GM12878 (cell line): ENCODE measurements at regions not wholly inside any gene's neighbourhood (a gene's known extent, or its start where the extent isn't known, plus 50 kb on each side); places are given as distances from the start of the nearest gene placed in this dataset.

Source experiments
- ATAC-seq: fragments of 200-7000 bp; cut with Tn5 transposase; 3 replicates; pipeline ENCODE4 v1.9.1; 2020; ENCODE audit warnings: mild to moderate bottlenecking, moderate library complexity
- BruUV-seq: library from RNA; stranded (reverse); fragments of 400-500 nt; replicated peaks from 2 replicates; lab custom pipeline; 2021; lab: Mats Ljungman, UMichigan
- CTCF ChIA-PET: fragments of 300-600 bp; sonication (Branson Sonifier 250); formaldehyde crosslinking; extraction: SDS; loops from one replicate; lab custom pipeline; 2021; ENCODE audit warnings: inconsistent platforms; lab: Yijun Ruan, JAX
- POLR2A ChIA-PET: fragments of 350-600 bp; formaldehyde crosslinking; extraction: SDS; loops from one replicate; lab custom pipeline; 2021; ENCODE audit warnings: inconsistent platforms; lab: Charles Lee
- RAD21 ChIA-PET: fragments of 300-600 bp; sonication (Branson Sonifier 250); formaldehyde crosslinking; loops from one replicate; lab custom pipeline; 2023; ENCODE audit warnings: antibody characterized with exemption; ENCODE audit not compliant: unreplicated experiment; lab: Charles Lee
- SMC1A ChIA-PET: fragments of 300-600 bp; sonication (Branson Sonifier 250); formaldehyde crosslinking; loops from one replicate; lab custom pipeline; 2023; ENCODE audit not compliant: unreplicated experiment, uncharacterized antibody; lab: Charles Lee
- DNase-seq: peaks from one replicate; pipeline ENCODE4 v3.0.0-alpha.2; 2011; ENCODE audit warnings: low read depth, low spot score
- FAIRE-seq: peaks from 3 replicates; lab custom pipeline; 2011; peaks lifted over from hg19 to GRCh38; lab: Jason Lieb, UNC
- H2AFZ ChIP-seq: 2 replicates; pipeline ENCODE4 v1.6.0; 2011; ENCODE audit warnings: low read depth, low read length, control low read depth; ENCODE audit not compliant: control insufficient read depth
- H3K27ac ChIP-seq: 2 replicates; pipeline ENCODE4 v1.5.1; 2011; ENCODE audit warnings: control low read depth; ENCODE audit not compliant: control insufficient read depth, insufficient read depth
- H3K27me3 ChIP-seq, 2 experiments: replicated peaks in 1 of 2; 2 replicates each; pipeline versions ENCODE4 v1.6.0 to v1.6.1; 2011; ENCODE audit warnings: low read length in 1 of 2; ENCODE audit not compliant: control insufficient read depth in 2 of 2, insufficient read depth in 2 of 2
- H3K36me3 ChIP-seq, 2 experiments: 2 replicates each; pipeline ENCODE4 v1.5.1; 2011; ENCODE audit warnings: low read length in 1 of 2; ENCODE audit not compliant: control insufficient read depth in 2 of 2, insufficient read depth in 2 of 2
- H3K4me1 ChIP-seq: 2 replicates; pipeline ENCODE4 v1.6.1; 2011; ENCODE audit warnings: mild to moderate bottlenecking, low read length, moderate library complexity, mixed read lengths; ENCODE audit not compliant: control insufficient read depth, insufficient read depth
- H3K4me2 ChIP-seq: 2 replicates; pipeline ENCODE4 v1.6.0; 2011; ENCODE audit warnings: control low read depth; ENCODE audit not compliant: control insufficient read depth, insufficient read depth
- H3K4me3 ChIP-seq: fragments of 200-600 bp; sonication (generic); 2 replicates; pipeline ENCODE4 v1.5.1; 2016
- H3K79me2 ChIP-seq: 2 replicates; pipeline ENCODE4 v1.6.0; 2011; ENCODE audit warnings: low read length; ENCODE audit not compliant: control insufficient read depth, insufficient read depth
- H3K9ac ChIP-seq: 2 replicates; pipeline ENCODE4 v1.8.0; 2011; ENCODE audit warnings: low read length, control low read depth, mixed read lengths; ENCODE audit not compliant: control insufficient read depth, insufficient read depth
- H3K9me3 ChIP-seq: replicated peaks from 3 replicates; pipeline ENCODE4 v1.5.1; 2011; ENCODE audit warnings: mild to moderate bottlenecking, low read length; ENCODE audit not compliant: control insufficient read depth, insufficient read depth
- H4K20me1 ChIP-seq: 2 replicates; pipeline ENCODE4 v1.6.0; 2011; ENCODE audit not compliant: control insufficient read depth, insufficient read depth
- CBX5 ChIP-seq: sonication (generic); IDR thresholded peaks from 2 replicates; pipeline ENCODE4 v1.6.1; 2016; ENCODE audit warnings: low read depth, moderate library complexity, mild to moderate bottlenecking, inconsistent platforms
- NBN ChIP-seq: fragments of 450-650 bp; IDR thresholded peaks from 2 replicates; pipeline ENCODE4 v1.6.1; 2016
- NFIC ChIP-seq: IDR thresholded peaks from 2 replicates; pipeline ENCODE4 v1.6.1; 2012; ENCODE audit warnings: low read depth, mild to moderate bottlenecking, inconsistent platforms, low read length, moderate library complexity
- RAD21 ChIP-seq: IDR thresholded peaks from 2 replicates; pipeline ENCODE4 v1.6.1; 2011; ENCODE audit warnings: mild to moderate bottlenecking, low read depth, low read length, moderate library complexity; ENCODE audit not compliant: insufficient read depth
- TCF12 ChIP-seq: IDR thresholded peaks from 2 replicates; pipeline ENCODE4 v1.6.1; 2011; ENCODE audit warnings: low read depth, mild to moderate bottlenecking, low read length
- WGBS: methylation state at CpG from one replicate; pipeline ENCODE4 v1.1.6; 2016; ENCODE audit warnings: low lambda C conversion rate; ENCODE audit not compliant: insufficient replicate concordance, insufficient coverage; ENCODE audit errors: missing lambda C conversion rate; 5-methylcytosine and 5-hydroxymethylcytosine counted together
- in situ Hi-C: fragments of 300-500 bp; cut with MboI; formaldehyde crosslinking; loops from 9 replicates; pipeline ENCODE4 v1.14.3; 2018; ENCODE audit warnings: mixed read lengths
- intact Hi-C: fragments of 100-400 bp; cut with micrococcal nuclease; formaldehyde crosslinking; loops from one replicate; pipeline ENCODE4 v1.14.2; 2022; ENCODE audit not compliant: unreplicated experiment
- TF ChIP-seq, protein P1 (sequence below): IDR thresholded peaks from 2 replicates; pipeline ENCODE4 v1.6.1; 2011; ENCODE audit warnings: borderline replicate concordance, low read depth, mild to moderate bottlenecking, moderate library complexity, mixed read lengths, low read length; ENCODE audit not compliant: insufficient read depth; ENCODE audit errors: extremely low read length
- TF ChIP-seq, protein P2 (sequence below): fragments of 150-350 bp; IDR thresholded peaks from 2 replicates; pipeline ENCODE4 v1.6.1; 2014; ENCODE audit warnings: mild to moderate bottlenecking, low read depth, low read length

DNA sequence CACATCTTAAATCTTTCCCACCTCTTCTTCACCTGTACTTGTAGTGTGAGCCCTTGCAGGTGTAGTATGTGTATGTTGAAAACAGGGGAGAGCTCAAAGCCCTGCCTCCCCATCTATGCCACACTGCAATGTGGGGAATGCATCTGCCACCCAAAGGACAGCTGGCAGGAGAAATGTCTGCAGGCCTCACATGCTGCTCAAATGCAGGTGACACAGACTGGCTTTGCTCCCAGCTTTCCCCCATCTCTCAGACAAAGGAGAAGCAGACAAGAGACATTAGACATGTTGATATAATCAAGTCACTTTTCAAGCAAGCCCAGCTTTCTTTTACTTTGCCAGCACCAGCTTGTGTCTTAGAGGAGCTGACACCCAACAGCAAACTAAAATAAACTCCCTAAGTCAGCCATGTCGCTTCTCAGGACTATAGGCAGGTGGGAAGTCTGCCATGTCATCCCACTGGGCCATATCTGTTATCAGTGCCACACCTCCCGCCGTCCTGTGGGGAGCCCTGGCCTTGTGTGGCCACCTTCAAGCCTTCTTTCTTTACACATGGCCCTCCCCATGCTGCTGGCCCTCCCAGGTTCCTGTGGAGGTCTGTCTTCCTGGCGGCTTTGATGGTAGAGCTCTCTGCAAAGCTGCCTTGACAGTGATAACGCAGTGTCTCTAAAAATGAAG lies 102.1 kb downstream of the CXCL12 start:
- Histone ChIP-seq H4K20me1 (no peaks in the 10 kb centered on the region), H3K4me1 (no peaks in the 10 kb centered on the region), H3K27ac (no peak overlapping the region), H3K36me3 (no peaks in the 10 kb centered on the region), H3K9ac (no peak overlapping the region), H3K4me3 (no peak overlapping the region)
- in situ Hi-C loops = no loop called here
- no peak for ATAC-seq
- no peak for TF ChIP-seq NFIC
- TF ChIP-seq TCF12 = no peak
- TF ChIP-seq, protein P1, sequence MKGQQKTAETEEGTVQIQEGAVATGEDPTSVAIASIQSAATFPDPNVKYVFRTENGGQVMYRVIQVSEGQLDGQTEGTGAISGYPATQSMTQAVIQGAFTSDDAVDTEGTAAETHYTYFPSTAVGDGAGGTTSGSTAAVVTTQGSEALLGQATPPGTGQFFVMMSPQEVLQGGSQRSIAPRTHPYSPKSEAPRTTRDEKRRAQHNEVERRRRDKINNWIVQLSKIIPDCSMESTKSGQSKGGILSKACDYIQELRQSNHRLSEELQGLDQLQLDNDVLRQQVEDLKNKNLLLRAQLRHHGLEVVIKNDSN = no peak
- TF ChIP-seq CBX5 = no peak
- TF ChIP-seq NBN = no peak
- TF ChIP-seq RAD21 = no peak
- TF ChIP-seq, protein P2, sequence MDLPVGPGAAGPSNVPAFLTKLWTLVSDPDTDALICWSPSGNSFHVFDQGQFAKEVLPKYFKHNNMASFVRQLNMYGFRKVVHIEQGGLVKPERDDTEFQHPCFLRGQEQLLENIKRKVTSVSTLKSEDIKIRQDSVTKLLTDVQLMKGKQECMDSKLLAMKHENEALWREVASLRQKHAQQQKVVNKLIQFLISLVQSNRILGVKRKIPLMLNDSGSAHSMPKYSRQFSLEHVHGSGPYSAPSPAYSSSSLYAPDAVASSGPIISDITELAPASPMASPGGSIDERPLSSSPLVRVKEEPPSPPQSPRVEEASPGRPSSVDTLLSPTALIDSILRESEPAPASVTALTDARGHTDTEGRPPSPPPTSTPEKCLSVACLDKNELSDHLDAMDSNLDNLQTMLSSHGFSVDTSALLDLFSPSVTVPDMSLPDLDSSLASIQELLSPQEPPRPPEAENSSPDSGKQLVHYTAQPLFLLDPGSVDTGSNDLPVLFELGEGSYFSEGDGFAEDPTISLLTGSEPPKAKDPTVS = no peak
- TF ChIP-seq, all 136 proteins: peak for 0
- RAD21 ChIA-PET = no interaction called here
- CTCF ChIA-PET = interaction anchor here (0.6 kb wide), 2 partner anchors 220 to 620 kb away, joined by 3 read pairs; no protein-coding TSS in a partner anchor
- no peak overlapping the region for H3K4me2 ChIP-seq
- intact Hi-C loops = no loop called here
- FAIRE-seq (no peak), DNase-seq (no peak)
- 26% methylated on average over 5 of the region's 5 CpGs for WGBS
- no peak overlapping the region for H2AFZ ChIP-seq
- H3K9me3 ChIP-seq = no peaks in the 10 kb centered on the region
- H3K79me2 ChIP-seq = no peaks in the 10 kb centered on the region
- POLR2A ChIA-PET = no interaction called here
- SMC1A ChIA-PET = interaction anchor here (1.1 kb wide), 1 partner anchor 19 kb away, joined by 3 read pairs; no protein-coding TSS in a partner anchor
- BruUV-seq = no TSS peak
- no peaks in the 10 kb centered on the region for H3K27me3 ChIP-seq
